ENCODE measurements at regions not wholly inside any gene's neighbourhood (a gene's known extent, or its start where the extent isn't known, plus 50 kb on each side); places are given as distances from the start of the nearest gene placed in this dataset.
"Not testable (repeated sequence)": the region's sequence is repeated elsewhere in the genome, so short reads cannot be mapped to it uniquely, and the experiment has no call there.

DNA sequence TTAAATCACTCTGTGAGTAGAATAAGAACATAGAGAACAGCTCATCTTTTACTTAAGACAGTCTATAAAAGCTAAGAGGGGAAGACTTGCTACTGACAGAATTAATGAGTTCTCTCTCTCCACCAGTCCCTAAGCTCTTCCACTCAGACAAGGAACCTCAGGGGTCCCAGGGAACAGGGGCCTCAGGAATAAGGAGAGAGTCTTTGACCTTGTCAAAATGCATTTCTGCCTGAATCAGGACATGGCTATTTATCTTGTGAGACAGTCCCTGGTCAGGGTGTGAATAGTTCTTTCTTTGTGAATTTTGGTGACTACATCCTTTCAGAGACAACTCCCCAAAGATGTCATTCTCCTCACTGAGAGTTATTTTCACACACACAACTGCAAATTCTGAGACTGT lies 218.7 kb upstream of the HS3ST1 start:
- ChIA-PET POLR2A (no interaction called here), CTCF (interaction anchor here (0.6 kb wide), 1 partner anchor 224 kb away, joined by 3 read pairs; no protein-coding TSS in a partner anchor)
- BruUV-seq (replicated peaks), result no TSS peak

GRCh38 chr4:11643081-11643480 lies 214.4 kb upstream of the HS3ST1 start:
- DNase-seq; CTCF ChIA-PET; H3K4me1 ChIP-seq; H3K9me3 ChIP-seq; H3K4me3 ChIP-seq (ENCODE audit: low read depth, low read length); H3K27ac Mint-ChIP-seq (ENCODE audit: unreplicated experiment); H3K27me3 ChIP-seq (replicated peaks; ENCODE audit: control insufficient read depth, insufficient read depth, low read length); POLR2A ChIA-PET; H3K36me3 Mint-ChIP-seq (ENCODE audit: insufficient read depth, unreplicated experiment); H3K27me3 Mint-ChIP-seq (ENCODE audit: insufficient read depth, unreplicated experiment); BruUV-seq (replicated peaks); H3K36me3 ChIP-seq (ENCODE audit: control insufficient read depth, insufficient read depth, low read length); intact Hi-C loops (cut with micrococcal nuclease; ENCODE audit: unreplicated experiment); H3K4me3 Mint-ChIP-seq (ENCODE audit: unreplicated experiment); H3K4me1 Mint-ChIP-seq (ENCODE audit: low read depth, unreplicated experiment): not testable (repeated sequence)
- H3K9me3 Mint-ChIP-seq (ENCODE audit: unreplicated experiment), result peaks cover 11% of the 10 kb centered on the region

More for the DNA sequence above, 218.7 kb upstream of the HS3ST1 start:
- TF ChIP-seq CTCF (IDR thresholded peaks at IDR 0.05; ENCODE audit: insufficient read depth in 1 of 2, low read depth in 1 of 2, low read length in 1 of 2, severe bottlenecking in 1 of 2, unreplicated experiment in 1 of 2), result no peak
- H3K4me3 ChIP-seq (ENCODE audit: low read depth, low read length), result no peak overlapping the region
- H3K9me3 ChIP-seq, result no peaks in the 10 kb centered on the region
- intact Hi-C loops (cut with micrococcal nuclease; ENCODE audit: unreplicated experiment), result no loop called here
- H3K4me3 Mint-ChIP-seq (ENCODE audit: unreplicated experiment), result no peak overlapping the region
- H3K36me3 ChIP-seq (ENCODE audit: control insufficient read depth, insufficient read depth, low read length), result no peaks in the 10 kb centered on the region
- no peaks in the 10 kb centered on the region for H3K27me3 ChIP-seq (replicated peaks; ENCODE audit: control insufficient read depth, insufficient read depth, low read length)
- H3K36me3 Mint-ChIP-seq (ENCODE audit: insufficient read depth, unreplicated experiment), result no peaks in the 10 kb centered on the region
- no peak overlapping the region for H3K27ac Mint-ChIP-seq (ENCODE audit: unreplicated experiment)
- no peaks in the 10 kb centered on the region for H3K4me1 ChIP-seq
- DNase-seq, result no peak
- H3K4me1 Mint-ChIP-seq (ENCODE audit: low read depth, unreplicated experiment), result no peaks in the 10 kb centered on the region
- peaks cover 3% of the 10 kb centered on the region for H3K27me3 Mint-ChIP-seq (ENCODE audit: insufficient read depth, unreplicated experiment)
- peaks cover 11% of the 10 kb centered on the region for H3K9me3 Mint-ChIP-seq (ENCODE audit: unreplicated experiment)

DNA sequence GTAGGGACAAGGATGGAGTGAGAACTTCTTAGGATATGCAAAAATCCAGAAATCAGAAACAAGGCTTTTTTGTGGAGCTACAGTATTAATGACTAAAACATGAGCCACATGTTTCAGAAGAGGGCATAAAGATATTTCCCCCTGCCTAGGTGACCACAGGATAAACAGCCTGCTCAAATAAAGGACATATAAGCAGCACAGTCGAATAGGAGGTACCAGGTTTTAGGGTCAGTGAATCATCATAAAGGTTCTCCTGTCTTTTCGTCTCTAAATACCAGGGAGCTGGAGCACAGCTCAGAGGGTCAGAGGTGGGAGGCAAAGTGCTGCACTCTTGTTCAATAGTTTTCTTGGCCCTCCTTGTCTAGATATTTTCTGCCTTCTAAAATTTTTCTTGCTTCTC lies 211.9 kb upstream of the HS3ST1 start:
- CTCF ChIA-PET, result no interaction called here
- no peak for TF ChIP-seq CTCF (IDR thresholded peaks at IDR 0.05; ENCODE audit: insufficient read depth in 1 of 2, low read depth in 1 of 2, low read length in 1 of 2, severe bottlenecking in 1 of 2, unreplicated experiment in 1 of 2)
- no peaks in the 10 kb centered on the region for H3K4me1 Mint-ChIP-seq (ENCODE audit: low read depth, unreplicated experiment)
- no peaks in the 10 kb centered on the region for H3K36me3 Mint-ChIP-seq (ENCODE audit: insufficient read depth, unreplicated experiment)
- H3K9me3 Mint-ChIP-seq (ENCODE audit: unreplicated experiment), result peaks cover 11% of the 10 kb centered on the region
- Histone ChIP-seq H3K4me1 (peaks cover 5% of the 10 kb centered on the region), H3K9me3 (peaks cover 7% of the 10 kb centered on the region), H3K27me3 (replicated peaks; ENCODE audit: control insufficient read depth, insufficient read depth, low read length) (no peaks in the 10 kb centered on the region), H3K4me3 (ENCODE audit: low read depth, low read length) (no peak overlapping the region), H3K36me3 (ENCODE audit: control insufficient read depth, insufficient read depth, low read length) (no peaks in the 10 kb centered on the region)
- no TSS peak for BruUV-seq (replicated peaks)
- H3K27me3 Mint-ChIP-seq (ENCODE audit: insufficient read depth, unreplicated experiment), result peaks cover 3% of the 10 kb centered on the region
- H3K27ac Mint-ChIP-seq (ENCODE audit: unreplicated experiment), result no peak overlapping the region
- POLR2A ChIA-PET, result no interaction called here
- DNase-seq, result no peak
- intact Hi-C loops (cut with micrococcal nuclease; ENCODE audit: unreplicated experiment), result no loop called here
- no peak overlapping the region for H3K4me3 Mint-ChIP-seq (ENCODE audit: unreplicated experiment)

GRCh38 chr4:11636551-11636950 lies 207.9 kb upstream of the HS3ST1 start:
- Histone ChIP-seq H3K36me3 (ENCODE audit: control insufficient read depth, insufficient read depth, low read length) (no peaks in the 10 kb centered on the region), H3K4me3 (ENCODE audit: low read depth, low read length) (no peak overlapping the region), H3K4me1 (peaks cover 9% of the 10 kb centered on the region), H3K27me3 (replicated peaks; ENCODE audit: control insufficient read depth, insufficient read depth, low read length) (no peaks in the 10 kb centered on the region), H3K9me3 (peaks cover 7% of the 10 kb centered on the region)
- no peak for TF ChIP-seq CTCF (IDR thresholded peaks at IDR 0.05; ENCODE audit: insufficient read depth in 1 of 2, low read depth in 1 of 2, low read length in 1 of 2, severe bottlenecking in 1 of 2, unreplicated experiment in 1 of 2)
- no peak for DNase-seq
- intact Hi-C loops (cut with micrococcal nuclease; ENCODE audit: unreplicated experiment), result no loop called here
- H3K27ac Mint-ChIP-seq (ENCODE audit: unreplicated experiment), result no peak overlapping the region
- peaks cover 8% of the 10 kb centered on the region for H3K4me1 Mint-ChIP-seq (ENCODE audit: low read depth, unreplicated experiment)
- no peak overlapping the region for H3K4me3 Mint-ChIP-seq (ENCODE audit: unreplicated experiment)
- BruUV-seq (replicated peaks), result no TSS peak
- no peaks in the 10 kb centered on the region for H3K27me3 Mint-ChIP-seq (ENCODE audit: insufficient read depth, unreplicated experiment)
- no peaks in the 10 kb centered on the region for H3K9me3 Mint-ChIP-seq (ENCODE audit: unreplicated experiment)
- H3K36me3 Mint-ChIP-seq (ENCODE audit: insufficient read depth, unreplicated experiment), result no peaks in the 10 kb centered on the region
- ChIA-PET CTCF (no interaction called here), POLR2A (no interaction called here)

Measured in Caco-2 (cell line).